KMS-11 (cell line): ENCODE measurements at regions not wholly inside any gene's neighbourhood (a gene's known extent, or its start where the extent isn't known, plus 50 kb on each side); places are given as distances from the start of the nearest gene placed in this dataset.

Experiments used
- H2AFZ ChIP-seq: fragments of 200-600 bp; sonication (generic); 2 replicates; pipeline ENCODE4 v1.6.1; 2016; ENCODE audit warnings: antibody characterized with exemption, mixed run types, low read depth
- H3K27ac ChIP-seq: fragments of 200-600 bp; sonication (generic); 2 replicates; pipeline ENCODE4 v1.6.1; 2016; ENCODE audit warnings: mild to moderate bottlenecking, mixed run types
- H3K27me3 ChIP-seq: fragments of 200-600 bp; sonication (generic); 2 replicates; pipeline ENCODE4 v1.6.1; 2017; ENCODE audit warnings: mild to moderate bottlenecking, low read depth, mixed run types, moderate library complexity; ENCODE audit not compliant: insufficient read depth
- H3K36me3 ChIP-seq: fragments of 200-600 bp; sonication (generic); 2 replicates; pipeline ENCODE4 v1.6.1; 2017; ENCODE audit warnings: mild to moderate bottlenecking, mixed run types; ENCODE audit not compliant: insufficient read depth
- H3K4me1 ChIP-seq: fragments of 200-600 bp; sonication (generic); 2 replicates; pipeline ENCODE4 v1.6.1; 2016; ENCODE audit warnings: mild to moderate bottlenecking, low read depth, mixed run types; ENCODE audit not compliant: poor library complexity, severe bottlenecking
- H3K4me2 ChIP-seq: fragments of 200-600 bp; sonication (generic); 2 replicates; pipeline ENCODE4 v1.7.0; 2016; ENCODE audit warnings: mild to moderate bottlenecking, mixed run types
- H3K4me3 ChIP-seq: fragments of 200-600 bp; sonication (generic); IDR thresholded peaks from 2 replicates; pipeline ENCODE4 v1.6.1; 2017; ENCODE audit warnings: low read depth, low read length, mixed read lengths; ENCODE audit not compliant: insufficient read depth
- H3K79me2 ChIP-seq: fragments of 200-600 bp; sonication (generic); 2 replicates; pipeline ENCODE4 v1.6.1; 2016; ENCODE audit warnings: low read depth, mixed run types; ENCODE audit not compliant: insufficient read depth
- H3K9ac ChIP-seq: fragments of 200-600 bp; sonication (generic); 2 replicates; pipeline ENCODE4 v1.6.1; 2016; ENCODE audit warnings: mild to moderate bottlenecking, mixed run types
- H4K20me1 ChIP-seq: fragments of 200-600 bp; sonication (generic); 2 replicates; pipeline ENCODE4 v1.6.1; 2016; ENCODE audit warnings: mild to moderate bottlenecking, mixed run types; ENCODE audit not compliant: insufficient read depth
- CTCF ChIP-seq: fragments of 200-600 bp; sonication (generic); conservative IDR thresholded peaks from 2 replicates; pipeline ENCODE4 v1.6.1; 2017; ENCODE audit warnings: low read depth, mild to moderate bottlenecking, antibody characterized with exemption, low read length, moderate library complexity, mixed read lengths

- H4K20me1 ChIP-seq, result no peaks in the 10 kb centered on the region
- no peak overlapping the region for H3K27ac ChIP-seq
- H3K79me2 ChIP-seq, result no peaks in the 10 kb centered on the region
- H3K4me2 ChIP-seq, result no peak overlapping the region
- H3K36me3 ChIP-seq, result no peaks in the 10 kb centered on the region
- no peak for TF ChIP-seq CTCF
- H3K4me1 ChIP-seq, result no peaks in the 10 kb centered on the region
- no peaks in the 10 kb centered on the region for H3K27me3 ChIP-seq
- no peak overlapping the region for H2AFZ ChIP-seq
- no peak overlapping the region for H3K4me3 ChIP-seq
- no peak overlapping the region for H3K9ac ChIP-seq
These were observed 196.2 kb downstream of the PAX1 start for GRCh38 chr20:21901470-21902275.

GRCh38 chr20:21900431-21900830 lies 195.0 kb downstream of the PAX1 start:
- no peak overlapping the region for H2AFZ ChIP-seq
- no peaks in the 10 kb centered on the region for H3K4me1 ChIP-seq
- H3K27ac ChIP-seq, result no peak overlapping the region
- H3K27me3 ChIP-seq, result no peaks in the 10 kb centered on the region
- no peak overlapping the region for H3K4me2 ChIP-seq
- H3K79me2 ChIP-seq, result no peaks in the 10 kb centered on the region
- no peak for TF ChIP-seq CTCF
- no peak overlapping the region for H3K4me3 ChIP-seq
- H3K9ac ChIP-seq, result no peak overlapping the region
- no peaks in the 10 kb centered on the region for H4K20me1 ChIP-seq
- H3K36me3 ChIP-seq, result no peaks in the 10 kb centered on the region

GRCh38 chr20:21874921-21875320 lies 169.5 kb downstream of the PAX1 start:
- no peak overlapping the region for H3K27ac ChIP-seq
- H3K27me3 ChIP-seq, result no peaks in the 10 kb centered on the region
- H3K4me1 ChIP-seq, result no peaks in the 10 kb centered on the region
- H3K79me2 ChIP-seq, result no peaks in the 10 kb centered on the region
- no peak overlapping the region for H3K9ac ChIP-seq
- no peaks in the 10 kb centered on the region for H4K20me1 ChIP-seq
- no peak for TF ChIP-seq CTCF
- no peak overlapping the region for H3K4me2 ChIP-seq
- H3K4me3 ChIP-seq, result no peak overlapping the region
- no peaks in the 10 kb centered on the region for H3K36me3 ChIP-seq
- no peak overlapping the region for H2AFZ ChIP-seq

GRCh38 chr20:21874127-21874526 lies 168.7 kb downstream of the PAX1 start:
- no peaks in the 10 kb centered on the region for H3K27me3 ChIP-seq
- H3K79me2 ChIP-seq, result no peaks in the 10 kb centered on the region
- H3K36me3 ChIP-seq, result no peaks in the 10 kb centered on the region
- no peak overlapping the region for H3K4me3 ChIP-seq
- H3K9ac ChIP-seq, result no peak overlapping the region
- no peak for TF ChIP-seq CTCF
- no peaks in the 10 kb centered on the region for H4K20me1 ChIP-seq
- H3K27ac ChIP-seq, result no peak overlapping the region
- no peak overlapping the region for H2AFZ ChIP-seq
- H3K4me1 ChIP-seq, result no peaks in the 10 kb centered on the region
- H3K4me2 ChIP-seq, result no peak overlapping the region
